ENCODE measurements at regions not wholly inside any gene's neighbourhood (a gene's known extent, or its start where the extent isn't known, plus 50 kb on each side); places are given as distances from the start of the nearest gene placed in this dataset.

- TF ChIP-seq, protein P1, sequence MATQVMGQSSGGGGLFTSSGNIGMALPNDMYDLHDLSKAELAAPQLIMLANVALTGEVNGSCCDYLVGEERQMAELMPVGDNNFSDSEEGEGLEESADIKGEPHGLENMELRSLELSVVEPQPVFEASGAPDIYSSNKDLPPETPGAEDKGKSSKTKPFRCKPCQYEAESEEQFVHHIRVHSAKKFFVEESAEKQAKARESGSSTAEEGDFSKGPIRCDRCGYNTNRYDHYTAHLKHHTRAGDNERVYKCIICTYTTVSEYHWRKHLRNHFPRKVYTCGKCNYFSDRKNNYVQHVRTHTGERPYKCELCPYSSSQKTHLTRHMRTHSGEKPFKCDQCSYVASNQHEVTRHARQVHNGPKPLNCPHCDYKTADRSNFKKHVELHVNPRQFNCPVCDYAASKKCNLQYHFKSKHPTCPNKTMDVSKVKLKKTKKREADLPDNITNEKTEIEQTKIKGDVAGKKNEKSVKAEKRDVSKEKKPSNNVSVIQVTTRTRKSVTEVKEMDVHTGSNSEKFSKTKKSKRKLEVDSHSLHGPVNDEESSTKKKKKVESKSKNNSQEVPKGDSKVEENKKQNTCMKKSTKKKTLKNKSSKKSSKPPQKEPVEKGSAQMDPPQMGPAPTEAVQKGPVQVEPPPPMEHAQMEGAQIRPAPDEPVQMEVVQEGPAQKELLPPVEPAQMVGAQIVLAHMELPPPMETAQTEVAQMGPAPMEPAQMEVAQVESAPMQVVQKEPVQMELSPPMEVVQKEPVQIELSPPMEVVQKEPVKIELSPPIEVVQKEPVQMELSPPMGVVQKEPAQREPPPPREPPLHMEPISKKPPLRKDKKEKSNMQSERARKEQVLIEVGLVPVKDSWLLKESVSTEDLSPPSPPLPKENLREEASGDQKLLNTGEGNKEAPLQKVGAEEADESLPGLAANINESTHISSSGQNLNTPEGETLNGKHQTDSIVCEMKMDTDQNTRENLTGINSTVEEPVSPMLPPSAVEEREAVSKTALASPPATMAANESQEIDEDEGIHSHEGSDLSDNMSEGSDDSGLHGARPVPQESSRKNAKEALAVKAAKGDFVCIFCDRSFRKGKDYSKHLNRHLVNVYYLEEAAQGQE (IDR thresholded peaks at IDR 0.05; ENCODE audit: low read depth): no peak
- TF ChIP-seq RAD21 (IDR thresholded peaks at IDR 0.05; ENCODE audit: low read depth) (no peak), CEBPB (IDR thresholded peaks at IDR 0.05) (no peak), FOXM1 (IDR thresholded peaks at IDR 0.05; ENCODE audit: borderline replicate concordance, low read depth) (no peak), NFIC (IDR thresholded peaks at IDR 0.05) (no peak)
These were observed 99.2 kb downstream of the PDHA2 start for GRCh38 chr4:95939141-95939540.

Data from Ishikawa (cell line).